Upper lobe of left lung (tissue), 6 donors: ENCODE measurements at regions not wholly inside any gene's neighbourhood (a gene's known extent, or its start where the extent isn't known, plus 50 kb on each side); places are given as distances from the start of the nearest gene placed in this dataset.
"Not testable (repeated sequence)": the region's sequence is repeated elsewhere in the genome, so short reads cannot be mapped to it uniquely, and the experiment has no call there.

Source experiments
- ATAC-seq, 2 donors: fragments of 200-7000 bp; cut with Tn5 transposase; one replicate each; pipeline ENCODE4 v1.9.1; 2022; ENCODE audit warnings: mild to moderate bottlenecking in 2 of 2, moderate library complexity in 2 of 2; ENCODE audit not compliant: low FRiP score in 2 of 2
- DNase-seq, 2 donors: peaks; one replicate each; pipeline ENCODE4 v3.0.0-alpha.2; 2019 to 2020
- H3K27ac ChIP-seq, 4 donors: fragments of 200-600 bp; sonication (generic); one replicate each; pipeline ENCODE4 v1.5.1; 2016 to 2019
- H3K27me3 ChIP-seq, 4 donors: fragments of 200-600 bp; sonication (generic); one replicate each; pipeline ENCODE4 v1.5.1; 2017 to 2019
- H3K36me3 ChIP-seq, 4 donors: fragments of 200-600 bp; sonication (generic); one replicate each; pipeline ENCODE4 v1.5.1; 2016 to 2019
- H3K4me1 ChIP-seq, 4 donors: fragments of 200-600 bp; sonication (generic); one replicate each; pipeline ENCODE4 v1.5.1; 2018 to 2019
- H3K4me3 ChIP-seq, 4 donors: fragments of 200-600 bp; sonication (generic); one replicate each; pipeline ENCODE4 v1.5.1; 2017 to 2019; ENCODE audit warnings: mild to moderate bottlenecking in 2 of 4, moderate library complexity in 1 of 4
- H3K9me3 ChIP-seq, 4 donors: fragments of 200-600 bp; sonication (generic); one replicate each; pipeline ENCODE4 v1.5.1; 2018 to 2019
- CTCF ChIP-seq, 6 experiments: fragments of 450-650 bp in 4 of 6; fragments of 200-600 bp in 2 of 6; sonication (generic) in 2 of 6; IDR thresholded peaks; one replicate each; pipeline ENCODE4 v1.5.1; 2016 to 2019; ENCODE audit warnings: antibody characterized with exemption in 6 of 6
- EP300 ChIP-seq, 4 donors: sonication (generic); formaldehyde crosslinking; IDR thresholded peaks; one replicate each; pipeline ENCODE4 v1.5.1; 2017; ENCODE audit warnings: antibody characterized with exemption in 4 of 4, control low read depth in 2 of 4
- POLR2A ChIP-seq, 4 donors: fragments of 450-650 bp; IDR thresholded peaks; one replicate each; pipeline ENCODE4 v1.5.1; 2016 to 2017; ENCODE audit warnings: antibody characterized with exemption in 4 of 4, mild to moderate bottlenecking in 2 of 4
- POLR2AphosphoS5 ChIP-seq, 2 donors: sonication (generic); formaldehyde crosslinking; IDR thresholded peaks; one replicate each; pipeline ENCODE4 v1.5.1; 2017; ENCODE audit warnings: antibody characterized with exemption in 2 of 2
- WGBS, 2 donors: methylation state at CpG; one replicate each; pipeline ENCODE4 v1.1.5; 2017 to 2018; 5-methylcytosine and 5-hydroxymethylcytosine counted together
- donor health status: DM: no; HTN: no; CAD: no; lungs with moderate emphysema.
- donor health status: DM: no; HTN: yes; CAD: no; lungs with severe emphysema.

DNA sequence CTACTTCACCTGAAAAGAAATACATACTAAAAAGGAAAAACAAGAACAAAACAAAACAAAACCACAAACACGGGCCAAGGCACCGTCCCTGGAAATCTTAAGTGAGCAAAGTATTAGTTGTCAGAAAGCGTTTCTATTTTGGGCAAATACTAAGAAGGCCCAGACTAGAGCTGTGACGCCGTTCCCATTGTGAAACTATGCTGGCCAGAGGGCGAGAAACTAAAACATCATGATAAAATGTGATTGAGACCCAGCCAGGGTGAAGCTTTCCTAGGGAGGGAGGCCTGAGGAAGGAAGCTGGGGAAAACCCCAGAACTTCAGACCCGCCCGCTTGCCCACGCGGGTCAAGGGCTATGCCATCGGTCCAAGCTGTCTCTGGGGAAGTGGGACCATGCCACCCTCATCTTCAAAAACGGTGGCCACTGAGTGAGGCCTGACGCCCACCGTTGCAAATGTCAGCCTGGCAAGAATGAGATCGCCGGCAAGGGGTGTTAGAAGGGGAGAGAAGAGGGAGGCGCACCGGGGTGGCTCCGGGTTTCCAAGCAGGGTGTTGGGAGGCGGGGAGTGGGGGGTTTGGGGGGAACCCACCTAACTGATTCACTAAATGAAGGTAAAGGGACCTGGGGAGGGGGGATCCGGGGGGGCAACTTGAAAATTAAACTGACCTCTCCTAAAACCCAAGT lies 1950.9 kb upstream of the DEFB115 start:
- WGBS, 2 donors, result 41 to 69% methylated on average over 21 of the region's 21 CpGs
- Histone ChIP-seq H3K4me1 (no peaks in the 10 kb centered on the region), H3K27me3 (no peaks in the 10 kb centered on the region), H3K27ac (no peak overlapping the region), H3K4me3 (no peak overlapping the region), H3K36me3 (no peaks in the 10 kb centered on the region), H3K9me3 (peaks cover 0 to 28% (median 2%) of the 10 kb centered on the region in 4 donors)
- no peak for TF ChIP-seq CTCF (IDR thresholded peaks at IDR 0.05)
- no peak for TF ChIP-seq POLR2AphosphoS5 (IDR thresholded peaks at IDR 0.05)
- no peak for TF ChIP-seq EP300 (IDR thresholded peaks at IDR 0.05)
- TF ChIP-seq POLR2A (IDR thresholded peaks at IDR 0.05), result no peak
- ATAC-seq (no peak), DNase-seq (no peak)

DNA sequence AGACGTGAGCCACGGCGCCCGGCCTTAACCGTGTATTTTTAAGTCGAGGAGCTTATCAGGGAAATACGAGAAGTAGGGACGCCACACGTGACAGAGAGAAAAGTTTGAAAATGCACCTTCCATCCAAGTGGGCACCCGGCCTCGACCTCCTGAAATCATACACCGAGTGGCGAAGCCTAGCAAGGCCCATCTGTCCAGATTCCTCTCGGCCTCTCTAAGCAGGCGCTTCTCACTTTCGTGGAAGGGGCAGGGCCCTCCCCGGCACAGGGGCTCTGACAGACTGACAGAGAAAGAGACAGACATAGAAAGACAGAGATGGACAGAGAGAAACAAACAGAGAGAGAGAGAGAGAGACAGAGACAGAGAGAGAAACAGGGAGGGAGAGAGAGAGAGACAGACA lies 1950.0 kb upstream of the DEFB115 start:
- DNase-seq, H3K27me3 ChIP-seq, H3K4me1 ChIP-seq, H3K27ac ChIP-seq, H3K4me3 ChIP-seq, ATAC-seq, H3K36me3 ChIP-seq: not testable (repeated sequence)
- 89 to 91% methylated on average over 11 to 12 of the region's 17 CpGs for WGBS, 2 donors
- H3K9me3 ChIP-seq, result peaks cover 0 to 19% (median 2%) of the 10 kb centered on the region in 4 donors

GRCh38 chr20:29308956-29309355 lies 1948.5 kb upstream of the DEFB115 start:
- H3K4me1 ChIP-seq, H3K27me3 ChIP-seq, ATAC-seq, H3K36me3 ChIP-seq, H3K4me3 ChIP-seq, DNase-seq, H3K27ac ChIP-seq: not testable (repeated sequence)
- peaks cover 0 to 23% (median 2%) of the 10 kb centered on the region in 4 donors for H3K9me3 ChIP-seq

- not testable (repeated sequence) for ATAC-seq, H3K27me3 ChIP-seq, H3K4me1 ChIP-seq, DNase-seq, H3K4me3 ChIP-seq, H3K27ac ChIP-seq, H3K36me3 ChIP-seq
- H3K9me3 ChIP-seq, result peaks cover 0 to 23% (median 2%) of the 10 kb centered on the region in 4 donors
- 75 to 78% methylated on average over 17 of the region's 17 CpGs for WGBS, 2 donors
Observed at GRCh38 chr20:29309481-29309880, 1948.0 kb upstream of the DEFB115 start.

DNA sequence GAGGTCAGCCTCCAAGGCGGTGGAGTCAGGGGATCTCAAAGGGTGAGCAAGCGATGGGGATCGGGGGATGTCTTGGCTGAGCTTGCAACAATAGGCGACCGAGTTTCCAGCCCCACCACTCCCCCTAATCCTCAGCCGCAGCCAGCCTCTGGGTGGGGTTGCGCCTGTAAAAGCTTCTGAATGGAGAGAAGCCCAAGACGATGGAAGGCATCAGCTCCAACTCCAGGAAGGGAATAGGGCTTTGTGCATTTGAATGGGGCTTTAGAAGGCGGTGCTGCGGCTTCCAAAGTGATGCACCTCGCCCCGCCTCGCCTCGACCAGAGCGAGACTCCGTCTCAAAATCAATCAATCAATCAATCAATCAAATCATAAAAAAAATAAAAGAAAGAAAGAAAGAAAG lies 1946.4 kb upstream of the DEFB115 start:
- H3K4me3 ChIP-seq, H3K36me3 ChIP-seq, DNase-seq, ATAC-seq, H3K27me3 ChIP-seq, H3K27ac ChIP-seq, H3K4me1 ChIP-seq: not testable (repeated sequence)
- 50 to 82% methylated on average over 9 to 16 of the region's 16 CpGs for WGBS, 2 donors
- peaks cover 0 to 23% (median 2%) of the 10 kb centered on the region in 4 donors for H3K9me3 ChIP-seq

DNA sequence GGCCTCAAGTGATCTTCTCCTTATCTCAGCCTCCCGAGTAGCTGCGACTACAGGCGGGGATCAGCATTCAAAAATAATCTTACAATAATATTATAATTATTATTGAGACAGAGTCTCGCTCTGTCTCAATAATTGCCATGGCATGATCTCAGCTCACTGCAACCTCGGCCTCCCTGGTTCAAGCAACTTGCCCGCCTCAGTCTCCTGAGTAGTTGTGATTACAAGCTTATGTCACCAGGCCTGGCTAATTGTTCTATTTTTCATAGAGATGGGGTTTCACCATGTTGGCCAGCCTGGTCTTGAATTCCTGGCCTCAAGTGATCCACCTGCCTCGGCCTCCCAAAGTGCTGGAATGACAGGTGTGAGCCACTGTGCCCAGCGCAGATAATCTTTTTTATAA lies 1944.8 kb upstream of the DEFB115 start:
- H3K27me3 ChIP-seq, ATAC-seq, H3K27ac ChIP-seq, H3K4me3 ChIP-seq, H3K4me1 ChIP-seq, H3K36me3 ChIP-seq, DNase-seq: not testable (repeated sequence)
- 59 to 64% methylated on average over 8 of the region's 8 CpGs for WGBS, 2 donors
- peaks cover 0 to 20% (median 2%) of the 10 kb centered on the region in 4 donors for H3K9me3 ChIP-seq

DNA sequence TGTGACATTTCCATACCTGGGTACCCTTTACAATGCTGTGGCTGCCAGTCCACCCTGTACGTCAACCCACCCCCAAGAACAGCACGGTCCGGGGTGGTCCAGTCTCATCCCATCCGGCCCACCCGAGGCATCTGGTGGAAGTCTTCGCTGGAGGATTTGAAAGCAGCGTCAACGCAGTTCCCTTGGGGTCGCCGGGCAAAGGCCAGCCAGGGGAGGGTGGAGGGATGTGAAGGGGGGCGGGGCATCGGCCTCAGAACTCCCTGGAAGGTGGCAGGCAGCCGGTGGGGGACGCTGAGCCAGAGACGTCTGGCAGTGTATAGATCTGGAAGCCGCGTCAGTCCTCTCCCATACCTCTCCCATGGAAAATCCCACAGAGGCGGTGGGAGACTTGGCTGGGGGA lies 1944.0 kb upstream of the DEFB115 start:
- H3K9me3 ChIP-seq, result peaks cover 0 to 20% (median 2%) of the 10 kb centered on the region in 4 donors
- 76 to 86% methylated on average over 18 of the region's 18 CpGs for WGBS, 2 donors
- no peaks in the 10 kb centered on the region for H3K27me3 ChIP-seq
- H3K4me3 ChIP-seq, result no peak overlapping the region
- H3K4me1 ChIP-seq, result no peaks in the 10 kb centered on the region
- no peak overlapping the region for H3K27ac ChIP-seq
- H3K36me3 ChIP-seq, result no peaks in the 10 kb centered on the region
- ATAC-seq (no peak), DNase-seq (no peak)
- TF ChIP-seq POLR2A (IDR thresholded peaks at IDR 0.05), result no peak

GRCh38 chr20:29314294-29314693 lies 1943.2 kb upstream of the DEFB115 start:
- Histone ChIP-seq H3K4me1 (no peaks in the 10 kb centered on the region), H3K27me3 (no peaks in the 10 kb centered on the region), H3K4me3 (no peak overlapping the region), H3K27ac (no peak overlapping the region), H3K36me3 (no peaks in the 10 kb centered on the region), H3K9me3 (peaks cover 0 to 28% (median 2%) of the 10 kb centered on the region in 4 donors)
- 82 to 89% methylated on average over 6 of the region's 6 CpGs for WGBS, 2 donors
- ATAC-seq (no peak), DNase-seq (no peak)
- TF ChIP-seq POLR2AphosphoS5 (IDR thresholded peaks at IDR 0.05) (no peak), EP300 (IDR thresholded peaks at IDR 0.05) (no peak), POLR2A (IDR thresholded peaks at IDR 0.05) (no peak), CTCF (IDR thresholded peaks at IDR 0.05) (no peak)
